Progenitor cell of endocrine pancreas (in vitro differentiated cells): ENCODE measurements at regions not wholly inside any gene's neighbourhood (a gene's known extent, or its start where the extent isn't known, plus 50 kb on each side); places are given as distances from the start of the nearest gene placed in this dataset.
"Not testable (repeated sequence)": the region's sequence is repeated elsewhere in the genome, so short reads cannot be mapped to it uniquely, and the experiment has no call there.

Experiments used
- DNase-seq: peaks from one replicate; pipeline ENCODE4 v3.0.0; 2021; ENCODE audit warnings: low spot score; ENCODE audit not compliant: unreplicated experiment
- H3K27ac Mint-ChIP-seq: 2 replicates; pipeline ENCODE4 v1.8.0; 2021; ENCODE audit warnings: mild to moderate bottlenecking, moderate library complexity, mixed read lengths
- H3K27me3 Mint-ChIP-seq: 2 replicates; pipeline ENCODE4 v1.8.0; 2021; ENCODE audit warnings: mixed read lengths
- H3K36me3 Mint-ChIP-seq: 2 replicates; pipeline ENCODE4 v1.8.0; 2022; ENCODE audit warnings: mixed read lengths; ENCODE audit not compliant: insufficient read depth
- H3K4me1 Mint-ChIP-seq: 2 replicates; pipeline ENCODE4 v1.8.0; 2021; ENCODE audit warnings: low read depth, mixed read lengths
- H3K4me3 Mint-ChIP-seq: 2 replicates; pipeline ENCODE4 v1.8.0; 2021; ENCODE audit warnings: low read depth, mild to moderate bottlenecking, moderate library complexity, mixed read lengths
- H3K9me3 Mint-ChIP-seq: 2 replicates; pipeline ENCODE4 v1.8.0; 2021; ENCODE audit warnings: low read depth, mixed read lengths
- CTCF ChIP-seq: fragments of 200-600 bp; sonication (generic); IDR thresholded peaks from one replicate; pipeline ENCODE4 v1.5.0; 2021; ENCODE audit warnings: antibody characterized with exemption, mild to moderate bottlenecking; ENCODE audit not compliant: unreplicated experiment

GRCh38 chr4:103499094-103499493 is 220.7 kb downstream of the TACR3 start:
- no peak for TF ChIP-seq CTCF
- no peaks in the 10 kb centered on the region for H3K27me3 Mint-ChIP-seq
- no peaks in the 10 kb centered on the region for H3K36me3 Mint-ChIP-seq
- peaks cover 2% of the 10 kb centered on the region for H3K4me1 Mint-ChIP-seq
- no peak overlapping the region for H3K4me3 Mint-ChIP-seq
- no peaks in the 10 kb centered on the region for H3K9me3 Mint-ChIP-seq
- H3K27ac Mint-ChIP-seq, result no peak overlapping the region
- DNase-seq, result no peak

- Mint-ChIP-seq H3K36me3 (no peaks in the 10 kb centered on the region), H3K9me3 (no peaks in the 10 kb centered on the region), H3K27me3 (no peaks in the 10 kb centered on the region), H3K4me3 (no peak overlapping the region), H3K27ac (no peak overlapping the region), H3K4me1 (peaks cover under 1% of the 10 kb centered on the region)
- no peak for DNase-seq
- no peak for TF ChIP-seq CTCF
Observed at GRCh38 chr4:103498161-103499070, 221.4 kb downstream of the TACR3 start.

GRCh38 chr4:103497692-103498091 is 222.1 kb downstream of the TACR3 start:
- TF ChIP-seq CTCF, result no peak
- Mint-ChIP-seq H3K36me3 (no peaks in the 10 kb centered on the region), H3K4me1 (no peaks in the 10 kb centered on the region), H3K4me3 (no peak overlapping the region), H3K27me3 (no peaks in the 10 kb centered on the region), H3K27ac (no peak overlapping the region), H3K9me3 (no peaks in the 10 kb centered on the region)
- no peak for DNase-seq

DNA sequence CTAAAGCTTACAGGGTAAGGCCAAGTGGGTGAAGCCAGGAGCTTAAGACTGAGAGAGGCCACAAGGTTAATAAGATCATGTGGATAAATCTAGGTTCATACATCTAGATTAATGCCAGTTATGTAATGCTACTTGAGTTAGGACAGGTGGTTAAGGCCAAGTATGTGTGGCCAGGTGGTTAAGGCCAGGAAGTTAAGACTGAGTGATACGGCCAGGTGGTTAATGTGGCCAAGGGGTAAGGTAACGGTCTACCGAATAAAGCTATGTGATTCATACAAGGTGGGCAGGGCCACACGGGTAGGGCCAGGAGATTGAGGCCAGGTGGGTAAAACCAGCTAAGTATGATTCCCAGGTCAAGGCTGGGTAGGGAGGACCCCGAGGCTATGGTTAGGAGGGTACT is 223.0 kb downstream of the TACR3 start:
- H3K36me3 Mint-ChIP-seq, result no peaks in the 10 kb centered on the region
- no peaks in the 10 kb centered on the region for H3K9me3 Mint-ChIP-seq
- no peak for TF ChIP-seq CTCF
- no peak overlapping the region for H3K27ac Mint-ChIP-seq
- no peak for DNase-seq
- no peaks in the 10 kb centered on the region for H3K27me3 Mint-ChIP-seq
- H3K4me1 Mint-ChIP-seq, result no peaks in the 10 kb centered on the region
- no peak overlapping the region for H3K4me3 Mint-ChIP-seq

- H3K9me3 Mint-ChIP-seq, result no peaks in the 10 kb centered on the region
- no peak for DNase-seq
- no peaks in the 10 kb centered on the region for H3K4me1 Mint-ChIP-seq
- TF ChIP-seq CTCF, result no peak
- no peak overlapping the region for H3K27ac Mint-ChIP-seq
- no peaks in the 10 kb centered on the region for H3K36me3 Mint-ChIP-seq
- H3K27me3 Mint-ChIP-seq, result no peaks in the 10 kb centered on the region
- no peak overlapping the region for H3K4me3 Mint-ChIP-seq
Observed at GRCh38 chr4:103493450-103494159, 226.2 kb downstream of the TACR3 start.

DNA sequence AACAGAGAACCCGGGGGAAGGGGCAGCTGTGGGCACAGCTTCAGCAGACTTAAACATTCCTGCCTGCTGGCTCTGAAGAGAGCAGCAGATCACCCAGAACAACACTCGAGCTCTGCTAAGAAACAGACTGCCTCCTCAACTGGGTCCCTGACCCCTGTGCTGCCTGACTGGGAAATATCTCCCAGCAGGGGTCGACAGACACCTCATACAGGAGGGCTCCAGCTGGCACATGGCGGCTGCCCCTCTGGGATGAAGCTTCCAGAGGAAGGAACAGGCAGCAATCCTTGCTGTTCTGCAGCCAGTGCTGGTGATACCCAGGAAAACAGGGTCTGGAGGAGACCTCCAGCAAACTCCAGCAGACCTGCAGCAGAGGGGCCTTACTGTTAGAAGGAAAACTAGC is 234.5 kb downstream of the TACR3 start:
- not testable (repeated sequence) for H3K4me3 Mint-ChIP-seq, H3K27me3 Mint-ChIP-seq, H3K4me1 Mint-ChIP-seq, H3K27ac Mint-ChIP-seq, DNase-seq, H3K36me3 Mint-ChIP-seq
- H3K9me3 Mint-ChIP-seq, result peaks cover 20% of the 10 kb centered on the region
